ENCODE measurements at regions not wholly inside any gene's neighbourhood (a gene's known extent, or its start where the extent isn't known, plus 50 kb on each side); places are given as distances from the start of the nearest gene placed in this dataset.
"Not testable (repeated sequence)": the region's sequence is repeated elsewhere in the genome, so short reads cannot be mapped to it uniquely, and the experiment has no call there.

DNA sequence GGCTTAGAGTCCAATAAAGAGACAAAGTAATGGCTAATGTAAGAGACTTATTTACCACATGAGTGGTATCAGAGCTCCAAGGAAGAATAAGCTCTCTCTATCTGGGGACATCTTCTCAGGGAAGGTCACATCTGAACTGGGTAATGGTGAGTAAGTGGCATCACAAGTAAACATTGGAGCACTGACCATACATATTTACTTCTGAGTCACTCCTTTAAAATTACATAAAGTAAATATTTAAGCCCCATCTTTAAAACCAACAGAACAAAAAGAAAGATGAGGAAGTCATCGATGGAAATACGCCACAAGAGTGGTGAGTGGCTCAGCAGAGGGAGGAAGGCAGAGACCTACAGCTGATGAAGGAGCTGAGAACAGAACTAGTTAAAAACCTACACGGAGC, 159.9 kb downstream of the DUSP6 start:
- DNase-seq (ENCODE audit: extremely low read depth, insufficient read length): no peak
- Histone ChIP-seq H3K36me3 (ENCODE audit: control insufficient read depth, insufficient read depth, low read length) (no peaks in the 10 kb centered on the region), H3K4me3 (replicated peaks; ENCODE audit: low read depth, low read length) (no peak overlapping the region), H3K27me3 (replicated peaks; ENCODE audit: control insufficient read depth, insufficient read depth, low read length) (no peaks in the 10 kb centered on the region)
- TF ChIP-seq, protein P1, sequence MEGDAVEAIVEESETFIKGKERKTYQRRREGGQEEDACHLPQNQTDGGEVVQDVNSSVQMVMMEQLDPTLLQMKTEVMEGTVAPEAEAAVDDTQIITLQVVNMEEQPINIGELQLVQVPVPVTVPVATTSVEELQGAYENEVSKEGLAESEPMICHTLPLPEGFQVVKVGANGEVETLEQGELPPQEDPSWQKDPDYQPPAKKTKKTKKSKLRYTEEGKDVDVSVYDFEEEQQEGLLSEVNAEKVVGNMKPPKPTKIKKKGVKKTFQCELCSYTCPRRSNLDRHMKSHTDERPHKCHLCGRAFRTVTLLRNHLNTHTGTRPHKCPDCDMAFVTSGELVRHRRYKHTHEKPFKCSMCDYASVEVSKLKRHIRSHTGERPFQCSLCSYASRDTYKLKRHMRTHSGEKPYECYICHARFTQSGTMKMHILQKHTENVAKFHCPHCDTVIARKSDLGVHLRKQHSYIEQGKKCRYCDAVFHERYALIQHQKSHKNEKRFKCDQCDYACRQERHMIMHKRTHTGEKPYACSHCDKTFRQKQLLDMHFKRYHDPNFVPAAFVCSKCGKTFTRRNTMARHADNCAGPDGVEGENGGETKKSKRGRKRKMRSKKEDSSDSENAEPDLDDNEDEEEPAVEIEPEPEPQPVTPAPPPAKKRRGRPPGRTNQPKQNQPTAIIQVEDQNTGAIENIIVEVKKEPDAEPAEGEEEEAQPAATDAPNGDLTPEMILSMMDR (IDR thresholded peaks at IDR 0.05; ENCODE audit: insufficient read depth, low read length, poor library complexity, severe bottlenecking): no peak

DNA sequence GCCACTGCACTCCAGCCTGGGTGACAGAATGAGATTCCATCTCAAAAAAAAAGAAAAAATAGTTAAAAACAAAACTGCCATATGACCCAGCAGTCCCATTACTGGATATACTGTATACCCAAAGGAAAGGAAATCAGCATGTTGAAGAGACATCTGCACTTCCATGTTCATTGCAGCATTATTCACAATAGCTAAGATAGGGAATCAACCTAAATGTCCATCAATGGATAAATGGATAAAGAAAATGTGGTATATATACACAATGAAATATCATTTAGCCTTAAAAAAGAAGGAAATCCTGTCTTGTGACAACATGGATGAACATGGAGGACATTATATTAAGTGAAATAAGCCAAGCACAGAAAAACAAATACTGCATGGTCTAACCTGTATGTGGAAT, 160.7 kb downstream of the DUSP6 start:
- H3K36me3 ChIP-seq (ENCODE audit: control insufficient read depth, insufficient read depth, low read length); H3K4me3 ChIP-seq (replicated peaks; ENCODE audit: low read depth, low read length); DNase-seq (ENCODE audit: extremely low read depth, insufficient read length); H3K27me3 ChIP-seq (replicated peaks; ENCODE audit: control insufficient read depth, insufficient read depth, low read length): not testable (repeated sequence)

DNA sequence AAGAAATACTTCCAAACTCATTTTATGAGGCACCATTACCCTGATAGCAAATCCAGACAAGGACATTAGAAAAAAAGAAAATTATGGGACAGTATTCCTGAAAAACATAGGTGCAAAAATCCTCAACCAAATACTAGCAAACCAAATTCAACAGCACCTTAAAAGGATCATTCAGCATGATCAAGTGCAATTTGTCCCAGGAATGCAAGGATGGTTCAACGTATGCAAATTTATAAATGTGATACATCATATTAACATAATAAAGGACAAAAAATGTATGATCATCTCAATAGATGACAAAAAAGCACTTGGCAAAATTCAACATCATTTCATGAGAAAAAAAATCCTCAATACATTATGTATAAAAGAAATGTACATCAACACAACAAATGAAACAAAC, 162.9 kb downstream of the DUSP6 start:
- no peaks in the 10 kb centered on the region for H3K36me3 ChIP-seq (ENCODE audit: control insufficient read depth, insufficient read depth, low read length)
- no peak for DNase-seq (ENCODE audit: extremely low read depth, insufficient read length)
- H3K4me3 ChIP-seq (replicated peaks; ENCODE audit: low read depth, low read length): no peak overlapping the region
- TF ChIP-seq, protein P1 (IDR thresholded peaks at IDR 0.05; ENCODE audit: insufficient read depth, low read length, poor library complexity, severe bottlenecking): no peak
- no peaks in the 10 kb centered on the region for H3K27me3 ChIP-seq (replicated peaks; ENCODE audit: control insufficient read depth, insufficient read depth, low read length)

DNA sequence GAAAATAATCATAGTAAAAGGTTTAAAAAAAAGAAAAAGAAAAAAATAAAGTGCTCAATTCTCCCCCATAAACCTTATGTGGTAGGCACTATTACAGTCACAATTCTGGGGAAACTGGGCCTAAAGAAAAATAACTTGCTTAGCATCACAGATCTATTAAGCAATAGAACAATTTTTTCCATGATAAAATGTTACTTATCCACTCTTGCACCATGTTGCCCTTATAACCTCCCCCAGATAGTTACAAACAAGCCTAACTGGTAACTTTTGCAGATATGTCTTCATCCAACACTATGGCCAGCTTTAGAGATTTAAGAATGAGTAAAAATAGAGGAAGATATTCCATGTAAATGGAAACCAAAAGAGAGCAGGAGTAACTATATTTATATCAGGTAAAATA, 164.8 kb downstream of the DUSP6 start:
- no peaks in the 10 kb centered on the region for H3K36me3 ChIP-seq (ENCODE audit: control insufficient read depth, insufficient read depth, low read length)
- no peaks in the 10 kb centered on the region for H3K27me3 ChIP-seq (replicated peaks; ENCODE audit: control insufficient read depth, insufficient read depth, low read length)
- TF ChIP-seq, protein P1 (IDR thresholded peaks at IDR 0.05; ENCODE audit: insufficient read depth, low read length, poor library complexity, severe bottlenecking): no peak
- H3K4me3 ChIP-seq (replicated peaks; ENCODE audit: low read depth, low read length): no peak overlapping the region
- DNase-seq (ENCODE audit: extremely low read depth, insufficient read length): no peak

DNA sequence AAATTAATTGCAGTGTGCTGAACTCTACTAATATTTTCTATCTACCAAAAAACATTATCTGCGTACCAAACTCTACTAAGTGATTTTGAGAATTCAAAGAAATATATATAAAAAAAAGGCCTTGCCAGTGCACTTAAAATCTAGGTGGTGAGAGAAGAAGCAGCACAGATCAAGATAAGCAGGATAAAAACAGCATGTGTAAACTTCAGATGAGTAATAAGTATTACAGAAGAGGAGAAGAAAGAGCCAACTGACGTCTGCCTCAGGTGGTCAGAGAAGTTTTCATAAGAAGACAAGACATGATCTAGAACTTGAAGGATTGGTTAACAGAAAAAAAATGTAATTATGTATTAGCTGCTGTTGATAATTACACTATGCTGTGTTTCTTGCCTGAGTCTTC, 166.4 kb downstream of the DUSP6 start:
- DNase-seq (ENCODE audit: extremely low read depth, insufficient read length): no peak
- TF ChIP-seq, protein P1 (IDR thresholded peaks at IDR 0.05; ENCODE audit: insufficient read depth, low read length, poor library complexity, severe bottlenecking): no peak
- H3K27me3 ChIP-seq (replicated peaks; ENCODE audit: control insufficient read depth, insufficient read depth, low read length): no peaks in the 10 kb centered on the region
- H3K4me3 ChIP-seq (replicated peaks; ENCODE audit: low read depth, low read length): no peak overlapping the region
- no peaks in the 10 kb centered on the region for H3K36me3 ChIP-seq (ENCODE audit: control insufficient read depth, insufficient read depth, low read length)

DNA sequence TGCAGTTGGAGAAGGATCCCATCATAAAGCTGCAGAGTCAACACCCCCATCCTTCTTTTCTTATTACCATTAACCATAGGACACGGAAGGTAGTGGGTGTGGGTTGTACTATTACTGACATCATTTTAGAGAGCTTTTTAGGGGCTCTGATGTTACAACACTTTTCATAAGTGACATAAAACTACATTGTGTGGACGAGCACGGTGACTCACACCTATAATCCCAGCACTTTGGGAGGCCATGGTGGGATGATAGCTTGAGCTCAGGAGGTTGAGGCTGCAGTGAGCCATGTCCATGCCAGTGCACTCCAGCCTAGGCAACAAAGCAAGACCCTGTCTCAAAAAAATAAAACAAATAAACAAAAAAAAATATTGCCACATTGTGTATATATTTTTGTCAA, 167.1 kb downstream of the DUSP6 start:
- TF ChIP-seq, protein P1 (IDR thresholded peaks at IDR 0.05; ENCODE audit: insufficient read depth, low read length, poor library complexity, severe bottlenecking): no peak
- H3K27me3 ChIP-seq (replicated peaks; ENCODE audit: control insufficient read depth, insufficient read depth, low read length): no peaks in the 10 kb centered on the region
- no peaks in the 10 kb centered on the region for H3K36me3 ChIP-seq (ENCODE audit: control insufficient read depth, insufficient read depth, low read length)
- DNase-seq (ENCODE audit: extremely low read depth, insufficient read length): no peak
- H3K4me3 ChIP-seq (replicated peaks; ENCODE audit: low read depth, low read length): no peak overlapping the region

All from GM06990 (cell line).